ENCODE measurements at regions not wholly inside any gene's neighbourhood (a gene's known extent, or its start where the extent isn't known, plus 50 kb on each side); places are given as distances from the start of the nearest gene placed in this dataset.
"Not testable (repeated sequence)": the region's sequence is repeated elsewhere in the genome, so short reads cannot be mapped to it uniquely, and the experiment has no call there.

DNA sequence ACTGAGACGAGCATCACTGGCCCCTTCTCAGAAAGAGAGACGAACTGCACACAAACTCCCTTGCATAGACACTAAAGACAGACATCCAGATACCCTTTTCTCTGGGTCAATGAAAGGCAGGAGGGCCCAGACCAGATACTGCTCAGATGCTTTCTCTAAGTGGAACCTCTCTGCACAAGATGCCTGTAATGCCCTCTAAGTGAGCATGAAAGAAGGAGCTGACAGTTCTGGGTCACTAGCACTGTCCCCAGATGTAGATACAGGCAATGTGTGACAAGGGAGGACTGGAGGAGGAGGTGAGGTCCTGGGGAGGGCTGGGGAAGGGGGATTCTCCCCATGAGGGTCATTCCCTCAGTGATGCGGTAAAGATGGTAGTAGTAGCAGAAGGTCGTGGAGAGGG, 501.0 kb upstream of the CDH11 start:
- DNase-seq (ENCODE audit: low spot score), result no peak

DNA sequence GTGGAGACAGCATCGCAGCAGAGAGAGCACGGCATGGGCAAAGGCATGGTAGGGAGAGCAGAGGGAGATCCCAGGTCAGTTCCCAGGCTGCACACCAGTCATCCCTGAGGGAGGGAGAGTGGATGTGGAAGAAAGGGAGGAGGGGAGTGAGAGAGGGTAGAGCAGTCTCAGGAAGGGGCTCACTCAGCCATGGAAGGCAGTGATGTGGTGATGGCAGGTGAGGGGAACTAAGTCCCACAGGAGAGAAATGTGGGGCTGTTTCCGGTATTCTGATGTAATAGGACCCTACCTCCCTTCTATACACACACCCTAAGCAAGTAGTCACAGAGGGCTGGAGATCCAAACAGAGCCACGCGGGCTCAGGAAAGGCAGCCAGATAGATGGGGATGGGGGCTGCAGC, 500.3 kb upstream of the CDH11 start:
- DNase-seq (ENCODE audit: low spot score), result no peak

DNA sequence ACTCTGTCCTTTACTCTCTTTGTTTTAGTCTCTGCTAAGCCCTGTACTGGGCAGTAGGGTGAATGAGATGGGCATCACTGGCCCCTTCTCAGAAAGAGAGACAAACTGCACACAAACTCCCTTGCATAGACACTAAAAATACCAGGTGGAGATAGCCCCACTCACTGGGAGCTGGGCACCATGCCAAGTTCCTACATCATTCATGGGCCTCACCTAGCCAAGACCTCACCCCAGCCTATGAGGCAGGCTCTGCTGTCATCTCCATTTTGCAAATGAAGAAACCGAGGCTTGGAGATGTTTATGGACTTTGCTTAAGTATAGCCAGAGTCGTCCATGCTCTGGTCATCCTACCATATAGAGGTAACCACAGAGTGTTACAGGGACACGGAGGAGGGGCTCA, 499.8 kb upstream of the CDH11 start:
- DNase-seq (ENCODE audit: low spot score), result no peak

DNA sequence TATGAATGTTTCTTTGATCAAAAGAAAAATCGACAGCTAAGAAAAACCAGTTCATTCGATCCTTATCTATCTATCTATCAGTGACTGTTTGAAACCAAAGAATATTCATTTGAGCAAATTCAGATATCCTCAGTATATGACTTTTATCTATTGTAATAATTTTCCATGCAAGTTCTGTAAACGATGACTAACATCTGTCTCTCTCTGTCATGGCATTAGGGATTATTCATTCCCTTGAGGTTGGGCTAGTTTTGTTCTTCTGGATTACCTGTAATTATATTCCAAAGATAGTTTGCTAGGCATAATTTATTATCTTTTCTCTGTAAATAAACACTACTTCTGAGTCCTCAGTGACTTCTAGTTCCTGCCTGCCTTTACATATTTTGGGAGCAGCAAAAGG, 497.7 kb upstream of the CDH11 start:
- DNase-seq (ENCODE audit: low spot score), result no peak

DNA sequence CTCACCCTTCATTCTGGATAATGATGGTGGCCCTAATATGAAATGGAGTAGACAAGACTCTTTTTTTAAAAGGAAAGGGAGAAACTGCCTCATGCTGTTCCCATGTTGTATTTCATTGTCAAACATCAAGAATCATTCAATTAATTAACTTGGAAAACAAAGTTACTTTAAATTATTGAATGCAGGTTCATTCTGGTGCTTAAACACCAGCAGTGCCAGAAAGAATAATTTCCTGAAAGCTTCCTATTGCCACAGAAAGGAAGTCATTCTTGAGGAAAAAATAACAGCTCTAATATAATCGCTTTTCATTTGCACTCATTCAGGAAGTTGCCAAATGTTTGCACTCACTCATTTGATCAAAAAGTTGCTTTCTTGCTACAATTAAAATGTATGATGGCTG, 497.1 kb upstream of the CDH11 start:
- DNase-seq (ENCODE audit: low spot score), result no peak

DNA sequence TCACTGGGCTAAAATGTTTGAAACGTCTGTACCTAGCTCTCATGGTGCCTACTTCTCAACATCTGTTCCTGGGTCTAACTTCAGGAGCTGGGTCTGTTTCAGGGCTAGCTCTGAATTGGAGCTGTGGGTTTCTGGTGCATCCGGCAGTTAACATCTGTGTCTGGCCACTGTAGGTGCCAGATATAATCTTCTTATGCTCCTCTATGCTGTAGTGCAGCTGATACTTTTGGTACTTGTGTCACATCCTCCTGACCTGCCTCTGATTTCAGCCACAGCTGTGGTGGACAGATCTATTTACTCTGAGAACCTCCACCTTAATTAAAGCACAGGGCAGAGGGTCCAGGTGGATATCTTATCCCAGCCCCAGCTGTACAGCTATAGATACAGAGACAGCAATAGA, 496.5 kb upstream of the CDH11 start:
- DNase-seq (ENCODE audit: low spot score), result no peak

DNA sequence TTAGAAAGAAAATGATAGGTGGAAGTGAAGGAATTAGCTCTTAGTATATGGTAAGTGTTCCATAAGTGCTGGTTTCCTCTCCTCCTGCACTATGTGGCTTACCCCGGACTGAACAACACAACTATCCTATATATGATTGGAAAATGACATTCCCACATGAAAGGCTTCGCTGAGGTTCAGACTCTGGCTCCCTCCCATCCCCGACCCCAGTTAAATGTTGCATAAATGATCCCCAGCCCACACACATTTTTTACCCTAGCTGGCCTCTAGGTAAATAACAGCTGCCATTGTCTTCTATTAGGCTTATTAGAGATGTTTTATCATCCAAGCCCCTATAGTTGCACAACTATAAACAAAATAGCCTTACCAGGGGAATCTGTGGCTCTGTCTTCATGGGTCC, 495.6 kb upstream of the CDH11 start:
- no peak for DNase-seq (ENCODE audit: low spot score)

DNA sequence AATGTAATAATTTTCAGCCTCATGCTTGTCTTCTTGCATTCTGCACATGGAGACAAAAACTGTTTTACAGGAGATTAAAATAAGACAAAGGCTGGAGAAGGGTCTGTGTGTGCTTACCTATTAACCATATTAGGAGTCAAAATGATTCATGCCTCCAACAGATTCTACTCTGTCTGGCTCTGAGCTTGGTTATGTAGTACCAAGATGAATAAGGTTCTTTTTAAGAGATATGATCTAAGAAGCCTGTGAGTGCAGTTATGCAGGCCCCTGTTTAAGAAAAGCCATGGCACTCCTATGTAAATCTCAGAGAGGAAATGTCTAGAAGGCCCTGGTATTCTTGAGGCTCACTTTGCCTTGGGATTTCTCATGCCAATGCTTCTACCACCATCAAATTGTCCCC, 486.6 kb upstream of the CDH11 start:
- no peak for DNase-seq (ENCODE audit: low spot score)

DNA sequence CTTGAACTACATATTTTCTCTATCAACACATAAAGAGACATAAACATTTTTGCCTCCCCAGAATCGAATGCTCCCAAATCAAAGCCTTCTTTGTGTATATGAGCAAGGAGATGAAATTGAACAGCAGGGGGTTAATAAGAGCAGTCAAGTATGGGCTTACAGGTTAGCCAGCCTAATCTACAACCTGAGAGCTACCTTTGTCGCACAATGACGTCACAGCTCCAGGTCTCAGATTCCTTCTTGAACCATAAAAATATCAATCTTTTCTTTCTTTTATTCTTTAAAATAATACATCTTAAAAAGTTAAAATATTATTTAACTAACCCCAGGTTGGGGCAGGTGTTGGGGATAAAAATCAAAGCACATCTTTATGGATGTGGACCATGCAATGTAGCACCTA, 482.9 kb upstream of the CDH11 start:
- no peak for DNase-seq (ENCODE audit: low spot score)

DNA sequence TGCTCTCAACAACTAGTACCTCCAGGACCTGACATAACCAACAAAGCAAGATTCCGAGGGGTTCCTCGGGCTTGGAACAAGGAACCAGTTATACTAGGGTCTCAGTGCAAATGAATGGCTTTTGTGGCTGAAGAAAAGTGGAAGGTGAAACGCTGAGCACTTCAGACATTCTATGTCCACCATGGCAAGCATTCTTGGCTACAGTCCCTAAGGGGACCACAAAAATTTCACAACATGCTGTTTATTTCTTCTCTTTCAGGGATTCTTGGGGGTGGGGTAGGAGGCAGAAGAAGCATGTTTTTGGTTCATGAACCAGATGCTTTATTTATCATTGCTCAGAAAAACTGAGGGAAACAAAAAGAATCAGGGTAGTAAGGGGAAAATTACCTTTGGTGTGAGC, 479.9 kb upstream of the CDH11 start:
- DNase-seq (ENCODE audit: low spot score), result no peak

DNA sequence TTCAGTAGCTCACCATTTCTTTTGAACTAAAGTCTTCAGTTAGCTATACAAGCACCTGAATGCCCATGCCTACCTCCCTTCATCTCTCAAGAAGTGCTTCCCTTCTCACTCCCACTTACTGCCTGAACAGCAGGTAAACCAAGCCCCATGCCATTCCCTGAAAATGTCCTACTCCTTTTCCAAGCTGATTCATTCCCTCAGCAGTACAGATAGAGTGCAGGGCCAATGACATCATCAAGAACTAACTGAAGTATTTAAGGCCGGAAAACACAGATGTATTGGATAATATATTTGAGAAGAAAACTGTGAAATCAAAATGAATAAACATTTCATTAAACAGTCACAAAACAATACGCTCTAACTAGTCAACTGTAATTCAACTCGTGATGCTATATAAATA, 478.8 kb upstream of the CDH11 start:
- no peak for DNase-seq (ENCODE audit: low spot score)

DNA sequence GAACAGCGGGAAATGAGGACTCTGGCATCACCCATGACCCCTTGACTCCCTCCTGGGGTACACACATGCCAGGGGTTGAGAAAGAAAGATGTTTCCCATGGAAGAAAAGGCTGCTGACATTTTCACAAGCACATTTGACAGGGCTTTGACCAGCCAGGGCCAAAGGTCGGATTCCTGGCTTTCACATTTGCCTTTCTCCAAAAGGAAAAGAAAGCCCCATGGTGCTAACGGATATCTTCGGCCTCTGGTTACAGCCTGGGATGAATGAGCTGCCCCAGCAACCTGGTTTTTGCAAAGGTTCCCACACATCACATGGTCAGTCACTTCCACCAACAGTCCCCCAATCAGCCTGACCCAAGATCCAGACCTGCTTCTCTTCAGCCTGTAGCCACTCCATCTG, 478.2 kb upstream of the CDH11 start:
- DNase-seq (ENCODE audit: low spot score), result no peak

DNA sequence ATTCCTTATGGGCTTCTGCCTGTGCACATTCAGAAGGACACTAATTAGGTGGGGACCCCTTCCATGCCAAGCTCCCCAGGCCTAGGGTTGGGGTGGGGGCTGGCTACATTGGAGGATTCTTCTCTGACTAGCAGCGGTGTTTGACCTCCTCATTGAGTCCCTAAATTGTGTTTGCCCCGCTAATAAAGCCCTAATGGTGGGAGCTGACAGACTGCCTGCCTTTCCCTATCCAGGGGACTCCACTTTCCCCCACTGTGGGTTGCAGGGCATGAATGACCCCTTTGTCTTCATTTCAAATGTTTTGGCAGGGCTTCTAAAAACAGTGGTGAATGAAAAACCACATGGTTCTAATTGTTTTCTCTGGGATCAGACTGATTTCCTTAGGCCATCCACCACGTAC, 476.8 kb upstream of the CDH11 start:
- no peak for DNase-seq (ENCODE audit: low spot score)

DNA sequence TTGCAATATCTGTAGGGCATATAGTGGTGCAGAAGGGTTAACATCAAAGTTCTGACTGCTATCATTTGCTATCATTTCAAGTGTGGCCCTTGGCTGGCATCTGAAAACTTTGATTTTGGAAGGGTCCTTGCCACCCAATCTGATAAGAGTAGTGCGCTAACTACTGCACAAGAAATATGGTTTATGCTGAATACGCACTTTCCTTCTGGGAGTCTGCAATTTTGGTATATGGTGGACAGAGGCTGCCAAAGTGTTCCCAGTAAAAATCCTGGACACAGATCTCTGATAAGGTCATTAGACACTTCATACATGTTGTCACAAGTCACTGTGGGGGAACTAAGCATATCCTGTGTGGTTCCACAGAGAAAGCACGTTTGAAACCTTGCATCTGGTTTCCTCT, 461.6 kb upstream of the CDH11 start:
- DNase-seq (ENCODE audit: low spot score), result no peak

DNA sequence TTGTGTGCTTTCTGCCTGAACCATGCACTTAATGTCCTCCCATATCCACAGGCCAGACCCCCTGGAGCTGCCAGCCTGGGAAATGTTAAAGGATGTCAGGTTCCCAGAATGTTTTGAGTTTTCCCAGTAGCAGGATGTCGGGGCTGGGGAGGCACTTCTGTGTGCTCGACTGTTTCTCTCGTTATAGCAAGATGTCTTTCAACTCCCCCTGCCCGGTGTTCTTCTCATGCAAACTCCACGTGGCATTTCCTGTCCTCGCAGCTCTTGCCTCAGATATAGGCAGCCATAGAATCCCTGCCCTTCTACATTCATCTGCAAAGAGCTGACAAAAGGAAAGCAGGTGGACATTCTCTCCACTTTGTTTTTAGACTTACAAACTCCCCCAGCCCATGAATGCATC, 457.2 kb upstream of the CDH11 start:
- DNase-seq (ENCODE audit: low spot score), result no peak

DNA sequence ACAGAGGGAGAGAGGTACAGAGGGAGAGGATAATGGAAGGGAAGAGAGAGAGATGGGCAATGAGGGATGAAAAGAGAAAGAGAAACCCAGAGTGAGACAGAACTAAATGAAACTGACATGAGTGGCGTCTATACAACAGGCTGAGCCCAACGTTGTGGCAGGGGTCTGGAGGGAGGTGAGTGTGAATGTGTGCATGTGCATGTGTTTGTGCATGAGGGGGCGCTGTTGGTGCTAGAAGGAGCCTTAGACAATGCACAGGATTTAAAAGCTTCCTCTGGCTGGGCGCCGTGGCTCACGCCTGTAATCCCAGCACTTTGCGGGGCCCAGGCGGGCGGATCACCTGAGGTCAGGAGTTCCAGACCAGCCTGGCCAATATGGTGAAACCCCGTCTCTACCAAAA, 454.8 kb upstream of the CDH11 start:
- no peak for DNase-seq (ENCODE audit: low spot score)

DNA sequence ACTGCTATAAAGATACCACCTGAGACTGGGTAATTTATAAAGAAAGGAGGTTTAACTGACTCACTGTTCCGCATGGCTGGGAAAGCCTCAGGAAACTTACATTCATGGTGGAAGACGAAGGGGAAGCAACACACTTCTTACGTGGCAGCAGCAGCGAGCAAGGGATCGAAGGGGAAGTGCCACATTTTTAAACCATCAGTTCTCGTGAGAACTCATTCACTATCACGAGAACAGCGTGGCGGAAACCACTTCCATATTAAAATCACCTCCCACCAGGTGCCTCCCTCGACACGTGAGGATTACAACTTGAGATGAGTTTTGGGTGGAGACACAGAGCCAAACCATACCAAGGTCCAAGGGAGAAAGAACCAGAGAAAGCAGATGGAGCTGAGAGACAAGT, 454.3 kb upstream of the CDH11 start:
- no peak for DNase-seq (ENCODE audit: low spot score)

DNA sequence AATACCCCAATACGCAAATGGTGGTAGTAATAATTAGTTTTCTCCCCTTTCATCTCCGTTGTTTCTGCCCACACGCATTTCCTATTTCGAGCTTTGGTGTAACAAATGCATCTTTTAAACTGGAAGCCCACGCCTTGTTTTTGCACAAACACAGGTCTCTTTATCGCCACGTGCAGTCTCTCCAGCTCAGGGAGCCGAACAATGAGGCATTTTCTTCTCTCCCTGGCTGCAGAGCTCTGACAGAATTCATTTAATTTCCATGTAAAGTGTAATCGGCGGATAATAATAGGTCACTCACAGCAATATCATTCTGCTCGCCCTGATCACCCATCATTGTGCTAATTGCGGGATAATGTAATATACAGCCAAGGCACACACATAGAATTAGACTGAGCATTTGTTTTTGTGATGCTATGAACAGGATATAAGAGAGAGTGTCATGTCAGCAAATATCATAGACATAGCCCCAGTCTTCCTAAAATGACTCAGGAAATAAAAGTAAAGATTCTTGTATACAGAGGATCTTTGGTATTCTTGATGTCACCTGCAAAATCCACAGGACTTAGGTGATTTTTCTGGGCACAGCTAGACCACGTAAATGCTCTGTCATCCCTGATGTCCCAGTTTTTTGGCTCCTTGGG, 452.6 kb upstream of the CDH11 start:
- DNase-seq (ENCODE audit: low spot score), result no peak

DNA sequence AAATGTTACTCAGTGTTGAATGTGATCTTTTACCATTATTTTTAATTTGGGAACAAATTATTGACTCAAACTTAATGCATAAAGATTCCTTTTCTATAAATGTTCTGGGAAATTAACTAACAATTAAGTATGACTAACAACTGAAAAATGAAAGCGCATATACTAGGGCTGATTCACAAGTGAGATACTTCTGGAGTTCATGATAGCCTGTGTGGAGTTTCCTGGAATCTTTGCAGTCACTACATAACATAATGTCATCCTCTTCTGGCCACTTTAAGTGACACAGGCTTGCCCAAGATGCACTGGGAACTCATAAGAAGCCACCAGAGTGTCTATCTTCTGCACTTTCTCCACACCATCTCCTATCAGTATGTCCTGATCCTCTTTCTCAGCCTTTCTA, 450.3 kb upstream of the CDH11 start:
- no peak for DNase-seq (ENCODE audit: low spot score)

DNA sequence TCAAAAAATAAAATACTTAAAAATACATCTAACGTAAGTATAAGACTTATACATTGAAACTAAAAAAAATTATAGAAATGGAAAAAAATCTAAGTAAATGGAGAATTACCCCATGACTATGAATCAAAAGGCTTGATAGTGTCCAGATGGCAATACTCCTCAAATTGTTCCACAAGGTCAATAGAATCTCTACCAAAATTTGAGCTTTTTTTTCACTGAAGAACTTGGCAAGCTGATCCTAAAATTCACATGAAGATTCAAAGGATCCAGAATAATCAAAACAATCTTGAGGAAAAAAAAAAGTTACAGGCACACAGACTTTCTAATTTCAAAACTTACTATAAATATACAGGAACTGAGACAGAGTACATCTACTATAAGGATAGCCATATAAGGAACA, 448.4 kb upstream of the CDH11 start:
- DNase-seq (ENCODE audit: low spot score), result no peak

DNA sequence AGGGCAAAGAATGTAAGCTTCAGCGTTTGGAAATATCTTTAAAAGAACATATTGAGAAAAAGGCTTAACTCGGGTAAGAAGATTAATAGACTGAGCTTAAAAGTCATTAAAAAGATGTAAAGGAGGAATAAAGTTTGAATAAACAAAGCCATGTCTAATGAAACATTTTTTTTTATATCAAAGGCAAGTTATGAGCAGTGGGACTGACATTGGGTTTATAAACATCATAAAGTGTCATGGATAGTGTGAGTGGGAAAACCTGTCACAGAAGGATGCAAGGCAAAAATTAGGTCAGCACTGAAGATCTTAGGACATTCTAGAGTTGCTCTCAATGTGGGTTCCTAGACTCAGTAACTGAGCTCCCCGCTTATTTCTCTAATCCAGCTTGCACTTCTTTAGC, 438.0 kb upstream of the CDH11 start:
- DNase-seq (ENCODE audit: low spot score), result no peak

DNA sequence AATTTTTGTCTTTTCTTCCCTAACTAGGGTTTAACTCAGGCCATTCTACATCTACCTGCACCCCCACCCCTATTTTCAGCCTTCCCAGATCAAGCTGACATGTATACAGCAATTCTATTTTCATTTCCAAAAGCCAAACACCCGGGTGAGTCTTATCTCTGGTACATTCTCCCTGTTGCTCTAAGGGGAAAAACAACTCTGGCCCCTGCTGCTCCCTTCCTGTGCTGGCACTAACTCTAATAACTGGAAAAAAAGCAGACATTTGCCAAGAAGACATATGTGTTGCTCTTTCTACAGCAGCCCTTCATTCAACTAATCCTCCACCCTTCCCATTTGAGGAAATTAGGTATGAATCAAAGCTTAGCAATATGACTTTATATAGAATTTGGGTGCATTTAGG, 427.8 kb upstream of the CDH11 start:
- DNase-seq (ENCODE audit: low spot score), result not testable (repeated sequence)

DNA sequence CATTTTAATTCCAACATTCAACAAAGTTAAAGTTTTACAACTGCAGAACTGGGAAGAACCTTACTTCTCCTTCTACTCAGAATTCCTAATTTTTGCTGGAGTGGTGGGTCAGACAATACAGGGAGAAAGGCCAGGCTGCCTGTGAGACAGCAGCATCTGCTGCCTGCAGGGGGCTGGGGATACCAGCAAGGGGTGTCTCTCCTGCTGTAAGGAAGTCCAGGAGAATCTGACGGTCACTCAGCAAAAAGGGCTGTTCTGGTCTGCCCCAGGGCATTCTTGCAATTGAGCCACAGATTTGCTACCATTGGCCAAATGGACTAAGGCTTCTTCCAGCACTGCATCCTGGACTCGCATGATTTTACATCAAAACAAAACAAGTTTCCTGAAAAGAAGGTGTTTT, 426.6 kb upstream of the CDH11 start:
- no peak for DNase-seq (ENCODE audit: low spot score)

DNA sequence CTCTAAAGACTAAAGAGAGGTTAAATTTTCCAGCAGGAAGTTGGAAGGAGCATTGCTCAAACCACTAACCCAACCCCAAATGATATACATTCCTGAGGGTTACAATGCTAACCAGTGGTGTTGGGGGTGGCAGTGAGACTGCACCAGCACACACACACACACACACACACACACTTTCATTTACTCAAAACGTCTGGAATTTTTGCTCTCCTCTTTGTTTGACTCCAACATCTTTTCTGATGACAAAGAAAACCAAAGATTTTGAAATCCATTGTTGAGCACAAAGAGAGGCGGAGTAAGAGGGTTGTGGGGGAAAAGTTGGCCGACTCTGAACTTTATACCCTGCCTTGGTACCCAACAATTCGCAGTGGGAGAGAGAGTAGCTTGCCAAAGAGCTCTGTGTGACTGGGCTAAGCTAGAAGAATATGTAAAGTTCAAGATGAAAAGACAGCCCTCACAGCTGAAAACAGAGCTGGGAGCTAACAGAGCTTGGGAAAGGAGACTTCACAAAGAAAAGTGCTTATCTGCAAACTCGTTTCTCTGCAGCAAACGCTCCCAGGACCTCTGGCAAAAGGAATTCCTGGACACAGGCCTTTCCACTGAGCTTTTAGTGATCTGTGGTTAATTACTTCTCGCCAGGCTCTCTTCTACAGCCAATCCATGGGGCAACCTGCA, 426.0 kb upstream of the CDH11 start:
- DNase-seq (ENCODE audit: low spot score), result no peak

Data from CD4-positive, alpha-beta T cell treated with Interleukin-2 at 100 ng/mL for 4 hours (primary cell).